ENCODE measurements at regions not wholly inside any gene's neighbourhood (a gene's known extent, or its start where the extent isn't known, plus 50 kb on each side); places are given as distances from the start of the nearest gene placed in this dataset.
"Not testable (repeated sequence)": the region's sequence is repeated elsewhere in the genome, so short reads cannot be mapped to it uniquely, and the experiment has no call there.

GRCh38 chr12:131399000-131399399 lies 311.9 kb upstream of the SFSWAP start:
- no peak for DNase-seq

GRCh38 chr12:131400668-131401294 lies 310.1 kb upstream of the SFSWAP start:
- DNase-seq, result not testable (repeated sequence)

- DNase-seq, result not testable (repeated sequence)
These were observed 308.8 kb upstream of the SFSWAP start for GRCh38 chr12:131401907-131402633.

- DNase-seq, result no peak
These were observed 308.0 kb upstream of the SFSWAP start for GRCh38 chr12:131402781-131403396.

GRCh38 chr12:131403676-131404075 lies 307.2 kb upstream of the SFSWAP start:
- DNase-seq, result no peak

- DNase-seq, result no peak
These were observed 306.2 kb upstream of the SFSWAP start for GRCh38 chr12:131404705-131405104.

- DNase-seq, result no peak
These were observed 303.5 kb upstream of the SFSWAP start for GRCh38 chr12:131407221-131408035.

GRCh38 chr12:131408036-131408365 lies 302.9 kb upstream of the SFSWAP start:
- DNase-seq, result no peak

GRCh38 chr12:131408484-131408883 lies 302.4 kb upstream of the SFSWAP start:
- no peak for DNase-seq

- DNase-seq, result no peak
These were observed 301.7 kb upstream of the SFSWAP start for GRCh38 chr12:131409211-131409610.

GRCh38 chr12:131411827-131412226 lies 299.1 kb upstream of the SFSWAP start:
- not testable (repeated sequence) for DNase-seq

GRCh38 chr12:131413006-131413405 lies 297.9 kb upstream of the SFSWAP start:
- peak; percentile 38 for DNase-seq

GRCh38 chr12:131413471-131413870 lies 297.4 kb upstream of the SFSWAP start:
- no peak for DNase-seq

GRCh38 chr12:131414155-131414922 lies 296.6 kb upstream of the SFSWAP start:
- not testable (repeated sequence) for DNase-seq

GRCh38 chr12:131415781-131416180 lies 295.1 kb upstream of the SFSWAP start:
- DNase-seq, result no peak

GRCh38 chr12:131418121-131418520 lies 292.8 kb upstream of the SFSWAP start:
- no peak for DNase-seq

GRCh38 chr12:131418884-131419283 lies 292.0 kb upstream of the SFSWAP start:
- DNase-seq, result no peak

GRCh38 chr12:131420867-131421447 lies 289.9 kb upstream of the SFSWAP start:
- DNase-seq, result no peak

GRCh38 chr12:131421509-131422186 lies 289.2 kb upstream of the SFSWAP start:
- no peak for DNase-seq

GRCh38 chr12:131422187-131422520 lies 288.7 kb upstream of the SFSWAP start:
- DNase-seq, result no peak

GRCh38 chr12:131422744-131423143 lies 288.1 kb upstream of the SFSWAP start:
- DNase-seq, result no peak

- DNase-seq, result no peak
These were observed 286.6 kb upstream of the SFSWAP start for GRCh38 chr12:131424270-131424669.

Measured in COR-L47 (cell line).